ENCODE measurements at regions not wholly inside any gene's neighbourhood (a gene's known extent, or its start where the extent isn't known, plus 50 kb on each side); places are given as distances from the start of the nearest gene placed in this dataset.
A peak's percentile ranks its signal among the peaks of the same experiment; 100 is the strongest.

- H3K36me3 ChIP-seq (ENCODE audit: control insufficient read depth, insufficient read depth, low read length), result no peaks in the 10 kb centered on the region
- H3K27me3 ChIP-seq (replicated peaks; ENCODE audit: control insufficient read depth, insufficient read depth, low read length), result no peaks in the 10 kb centered on the region
- no peak overlapping the region for H3K4me3 ChIP-seq (replicated peaks; ENCODE audit: low read depth, low read length)
- no peak for TF ChIP-seq CTCF (IDR thresholded peaks at IDR 0.05; ENCODE audit: insufficient read depth, low read length, poor library complexity, severe bottlenecking)
- no peak for DNase-seq (ENCODE audit: extremely low read depth, insufficient read length)
Measured at GRCh38 chr3:72553298-72553697, 294.9 kb downstream of the SHQ1 start.

GRCh38 chr3:72550582-72551262, 297.5 kb downstream of the SHQ1 start:
- TF ChIP-seq CTCF (IDR thresholded peaks at IDR 0.05; ENCODE audit: insufficient read depth, low read length, poor library complexity, severe bottlenecking), result no peak
- no peaks in the 10 kb centered on the region for H3K36me3 ChIP-seq (ENCODE audit: control insufficient read depth, insufficient read depth, low read length)
- H3K4me3 ChIP-seq (replicated peaks; ENCODE audit: low read depth, low read length), result no peak overlapping the region
- no peaks in the 10 kb centered on the region for H3K27me3 ChIP-seq (replicated peaks; ENCODE audit: control insufficient read depth, insufficient read depth, low read length)
- DNase-seq (ENCODE audit: extremely low read depth, insufficient read length), result no peak

- no peak for TF ChIP-seq CTCF (IDR thresholded peaks at IDR 0.05; ENCODE audit: insufficient read depth, low read length, poor library complexity, severe bottlenecking)
- DNase-seq (ENCODE audit: extremely low read depth, insufficient read length), result peak; percentile 15
- H3K4me3 ChIP-seq (replicated peaks; ENCODE audit: low read depth, low read length), result no peak overlapping the region
- no peaks in the 10 kb centered on the region for H3K27me3 ChIP-seq (replicated peaks; ENCODE audit: control insufficient read depth, insufficient read depth, low read length)
- no peaks in the 10 kb centered on the region for H3K36me3 ChIP-seq (ENCODE audit: control insufficient read depth, insufficient read depth, low read length)
Measured at GRCh38 chr3:72549761-72550581, 298.3 kb downstream of the SHQ1 start.

- TF ChIP-seq CTCF (IDR thresholded peaks at IDR 0.05; ENCODE audit: insufficient read depth, low read length, poor library complexity, severe bottlenecking), result no peak
- no peak for DNase-seq (ENCODE audit: extremely low read depth, insufficient read length)
- Histone ChIP-seq H3K36me3 (ENCODE audit: control insufficient read depth, insufficient read depth, low read length) (no peaks in the 10 kb centered on the region), H3K27me3 (replicated peaks; ENCODE audit: control insufficient read depth, insufficient read depth, low read length) (no peaks in the 10 kb centered on the region), H3K4me3 (replicated peaks; ENCODE audit: low read depth, low read length) (no peak overlapping the region)
Measured at GRCh38 chr3:72548981-72549380, 299.3 kb downstream of the SHQ1 start.

GRCh38 chr3:72548461-72548860, 299.8 kb downstream of the SHQ1 start:
- Histone ChIP-seq H3K36me3 (ENCODE audit: control insufficient read depth, insufficient read depth, low read length) (no peaks in the 10 kb centered on the region), H3K27me3 (replicated peaks; ENCODE audit: control insufficient read depth, insufficient read depth, low read length) (no peaks in the 10 kb centered on the region), H3K4me3 (replicated peaks; ENCODE audit: low read depth, low read length) (no peak overlapping the region)
- DNase-seq (ENCODE audit: extremely low read depth, insufficient read length), result no peak
- no peak for TF ChIP-seq CTCF (IDR thresholded peaks at IDR 0.05; ENCODE audit: insufficient read depth, low read length, poor library complexity, severe bottlenecking)
